ENCODE measurements at regions not wholly inside any gene's neighbourhood (a gene's known extent, or its start where the extent isn't known, plus 50 kb on each side); places are given as distances from the start of the nearest gene placed in this dataset.

DNA sequence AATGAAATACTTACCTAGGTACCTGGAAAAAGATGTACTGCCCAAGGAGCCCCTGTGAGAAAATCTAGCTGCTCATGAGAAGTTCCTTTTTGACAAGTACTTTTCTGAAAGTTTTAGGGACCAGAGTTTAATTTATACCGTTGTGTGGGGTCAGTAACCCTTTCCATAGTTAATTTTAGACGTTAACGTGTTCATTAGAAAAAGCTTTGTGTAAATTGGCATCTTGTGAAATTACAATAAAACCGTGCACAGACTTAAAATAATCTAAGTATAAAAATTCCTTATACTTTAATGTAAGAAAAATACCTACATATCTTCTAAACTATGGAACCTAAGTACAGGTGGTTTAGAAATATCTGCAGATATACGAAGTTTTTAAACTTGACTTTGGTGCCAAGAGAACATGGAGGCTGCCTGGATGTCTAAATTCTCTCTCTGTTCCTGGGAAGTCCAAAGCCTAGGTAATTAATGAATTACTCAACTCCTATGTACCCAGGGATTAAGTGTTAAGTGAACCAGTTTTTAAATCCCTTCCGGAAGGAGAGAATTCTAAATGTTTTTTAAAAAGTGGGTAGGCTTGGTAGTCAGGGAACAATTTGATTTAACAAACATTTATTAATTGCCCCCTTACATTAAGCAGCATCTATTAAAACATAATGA is 50.2 kb upstream of the PDX1 start:
- Mint-ChIP-seq H3K4me3 (no peak overlapping the region), H3K27ac (no peak overlapping the region), H3K4me1 (ENCODE audit: low read depth) (no peaks in the 10 kb centered on the region), H3K27me3 (ENCODE audit: low read depth) (peaks cover 15% of the 10 kb centered on the region), H3K9me3 (ENCODE audit: insufficient read depth) (no peaks in the 10 kb centered on the region), H3K36me3 (ENCODE audit: low read depth) (no peaks in the 10 kb centered on the region)
- ChIA-PET POLR2A (no interaction called here), CTCF (interaction anchor here (0.7 to 2.2 kb wide), 14 partner anchors 9 to 129 kb away, joined by 3 to 13 read pairs (median 4); no protein-coding TSS in a partner anchor)
- ATAC-seq (no peak), DNase-seq (no peak)

Data from activated CD8-positive, alpha-beta T cell treated with anti-CD3 and anti-CD28 coated beads, Interleukin-2, amount 10 ng/mL, durations not matched to agents 7 days and 5 days (primary cell).